ENCODE measurements at regions not wholly inside any gene's neighbourhood (a gene's known extent, or its start where the extent isn't known, plus 50 kb on each side); places are given as distances from the start of the nearest gene placed in this dataset.

DNA sequence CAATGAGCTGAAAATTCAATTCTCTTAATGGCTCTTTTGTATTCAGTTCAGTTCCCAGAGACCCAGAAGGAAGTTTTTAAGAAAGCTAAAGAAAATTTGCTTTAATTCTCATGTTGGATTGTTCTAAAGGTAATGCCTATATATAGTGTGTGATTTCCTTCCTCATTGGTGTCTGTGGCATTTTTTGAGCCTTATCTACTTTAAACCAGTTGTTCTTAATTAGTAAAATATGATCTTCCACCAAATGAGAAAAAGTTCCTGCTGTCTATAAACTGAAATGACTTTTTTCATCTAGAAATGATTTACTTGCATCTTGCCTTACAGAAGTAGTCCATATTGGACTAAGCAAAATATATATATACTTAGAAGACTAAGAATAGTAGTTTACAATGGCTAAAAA lies 622.1 kb upstream of the KIRREL3 start:
- no peak for DNase-seq (ENCODE audit: low read depth in 1 of 2, low spot score in 1 of 2)

- no peak for DNase-seq (ENCODE audit: low read depth in 1 of 2, low spot score in 1 of 2)
These were observed 620.1 kb upstream of the KIRREL3 start for GRCh38 chr11:127620671-127621070.

- no peak for DNase-seq (ENCODE audit: low read depth in 1 of 2, low spot score in 1 of 2)
These were observed 619.4 kb upstream of the KIRREL3 start for GRCh38 chr11:127619946-127620345.

DNA sequence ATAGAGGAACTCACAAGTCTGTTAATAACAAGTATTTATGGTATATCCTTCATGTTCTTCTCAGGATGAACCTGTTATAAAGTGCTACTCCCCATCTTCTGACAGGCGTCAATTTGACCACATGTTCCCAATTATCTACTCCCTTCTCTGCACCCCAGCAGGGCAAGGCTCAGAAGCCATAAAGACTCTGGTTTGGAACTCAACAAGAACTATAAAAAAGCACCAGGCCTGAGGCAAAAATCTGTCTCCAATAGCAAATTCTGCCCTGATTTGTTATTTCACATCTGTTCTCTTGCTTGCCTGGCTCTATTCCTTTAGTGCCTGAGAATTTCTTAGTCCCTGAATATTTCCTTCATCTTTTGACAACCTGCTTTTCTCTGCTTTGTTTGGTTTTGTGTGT lies 618.2 kb upstream of the KIRREL3 start:
- DNase-seq (ENCODE audit: low read depth in 1 of 2, low spot score in 1 of 2): no peak

DNA sequence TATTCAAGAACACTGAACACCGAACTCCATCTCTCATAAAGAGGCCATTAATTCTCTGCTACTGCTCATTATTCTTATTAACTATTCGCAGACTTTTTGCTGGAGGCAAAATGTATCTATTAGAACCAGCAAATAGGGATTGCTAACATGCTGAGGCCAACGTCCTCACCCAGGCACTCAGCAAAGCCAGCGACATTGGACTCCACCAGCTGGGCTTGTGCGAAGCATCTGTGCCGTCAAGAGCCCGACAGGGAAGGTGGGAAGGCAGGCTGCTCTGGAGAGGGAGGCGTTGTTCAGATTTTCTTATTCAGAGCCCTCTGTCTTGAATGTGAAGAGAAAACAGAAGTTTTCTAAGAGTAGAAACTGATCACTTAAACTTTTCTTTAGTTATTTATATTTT lies 615.6 kb upstream of the KIRREL3 start:
- DNase-seq (ENCODE audit: low read depth in 1 of 2, low spot score in 1 of 2): no peak

DNA sequence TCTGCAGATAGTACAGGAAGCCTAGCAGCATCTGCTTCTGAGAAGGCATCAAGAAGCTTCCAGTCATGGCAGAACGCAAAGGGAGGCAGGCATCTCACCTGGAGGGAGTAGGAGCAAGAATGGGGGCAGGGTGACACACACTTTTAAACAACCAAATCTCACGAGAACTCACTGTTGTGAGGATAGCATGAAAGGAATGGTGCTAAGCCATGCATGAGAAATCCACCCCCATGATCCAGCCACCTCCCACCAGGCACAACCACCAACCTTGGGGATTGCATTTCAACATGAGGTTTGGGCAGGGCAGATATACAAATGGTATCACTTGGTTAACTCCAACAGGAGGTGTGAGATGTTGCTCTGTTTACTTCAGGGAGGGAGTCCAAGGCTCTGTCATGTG lies 612.0 kb upstream of the KIRREL3 start:
- DNase-seq (ENCODE audit: low read depth in 1 of 2, low spot score in 1 of 2): no peak

GRCh38 chr11:127609025-127609773 lies 608.6 kb upstream of the KIRREL3 start:
- DNase-seq (ENCODE audit: low read depth in 1 of 2, low spot score in 1 of 2): no peak

DNA sequence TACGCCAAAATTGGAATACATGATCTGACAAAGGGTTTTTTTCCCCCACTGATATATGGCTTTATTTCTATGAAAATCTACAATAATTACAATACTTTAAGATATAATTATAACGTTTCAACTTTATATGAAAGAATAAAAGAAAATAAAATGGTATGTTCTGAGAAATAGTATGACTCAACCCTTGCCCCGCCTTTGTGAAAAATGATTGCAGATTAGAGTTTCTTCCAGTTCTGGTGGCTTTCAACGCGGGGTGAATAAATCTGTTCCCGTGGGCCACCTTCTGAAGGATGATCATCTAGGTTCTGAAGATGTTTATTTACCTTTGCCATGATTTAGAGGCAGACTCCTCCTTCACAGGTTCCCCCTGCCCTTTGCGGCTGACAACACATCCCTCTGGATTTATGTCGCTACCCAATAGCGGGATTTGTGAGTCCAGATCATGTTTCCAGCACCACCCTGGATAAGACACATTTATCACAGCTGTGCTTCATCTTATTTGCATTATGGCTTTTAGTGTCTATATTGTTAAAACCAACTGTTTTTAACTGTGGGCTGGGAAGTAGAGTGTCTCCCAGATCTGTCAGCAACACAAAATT lies 607.0 kb upstream of the KIRREL3 start:
- no peak for DNase-seq (ENCODE audit: low read depth in 1 of 2, low spot score in 1 of 2)

- no peak for DNase-seq (ENCODE audit: low read depth in 1 of 2, low spot score in 1 of 2)
These were observed 601.0 kb upstream of the KIRREL3 start for GRCh38 chr11:127601578-127601977.

- no peak for DNase-seq (ENCODE audit: low read depth in 1 of 2, low spot score in 1 of 2)
These were observed 600.1 kb upstream of the KIRREL3 start for GRCh38 chr11:127600674-127601073.

DNA sequence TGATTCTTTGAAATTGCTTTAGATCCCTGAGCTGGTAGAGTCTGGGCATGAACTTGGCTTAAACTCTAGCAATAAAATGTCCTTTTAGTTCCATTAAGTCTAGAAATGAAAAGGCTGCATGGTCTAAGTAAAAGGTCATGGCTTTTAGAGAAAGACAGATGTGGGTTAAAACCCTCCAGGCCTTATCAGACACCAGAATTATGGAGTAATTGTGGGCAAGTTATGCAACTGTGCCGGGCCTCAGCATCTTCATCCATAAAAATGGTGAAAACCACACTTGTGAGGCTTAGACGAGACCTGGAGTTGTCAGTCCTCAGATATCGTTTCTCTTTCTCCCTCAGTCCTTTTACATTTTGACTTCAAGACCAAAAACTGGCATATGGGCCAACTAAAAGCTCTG lies 597.9 kb upstream of the KIRREL3 start:
- no peak for DNase-seq (ENCODE audit: low read depth in 1 of 2, low spot score in 1 of 2)

- DNase-seq (ENCODE audit: low read depth in 1 of 2, low spot score in 1 of 2): no peak
These were observed 595.9 kb upstream of the KIRREL3 start for GRCh38 chr11:127596433-127596832.

- no peak for DNase-seq (ENCODE audit: low read depth in 1 of 2, low spot score in 1 of 2)
These were observed 591.8 kb upstream of the KIRREL3 start for GRCh38 chr11:127592371-127592770.

DNA sequence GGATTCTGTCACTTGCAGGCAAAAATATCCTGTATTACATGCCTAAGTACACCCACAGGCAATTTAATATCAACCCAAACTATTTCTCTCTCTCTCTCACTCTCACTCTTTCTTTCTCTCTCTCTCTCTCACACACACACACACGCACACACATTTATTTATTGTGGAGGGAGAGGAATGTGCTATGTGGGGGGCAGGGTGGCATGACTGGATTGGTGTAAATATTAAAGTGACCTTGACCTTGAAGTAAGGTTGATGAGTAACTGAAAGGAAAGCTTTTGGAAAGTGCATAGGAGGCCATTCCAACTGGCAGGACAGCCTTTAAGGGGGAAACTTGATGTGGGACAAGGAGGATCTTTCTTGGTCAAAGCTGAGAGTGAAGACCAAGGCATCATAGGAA lies 589.7 kb upstream of the KIRREL3 start:
- no peak for DNase-seq (ENCODE audit: low read depth in 1 of 2, low spot score in 1 of 2)

- DNase-seq (ENCODE audit: low read depth in 1 of 2, low spot score in 1 of 2): no peak
These were observed 587.9 kb upstream of the KIRREL3 start for GRCh38 chr11:127588431-127588830.

GRCh38 chr11:127587511-127587910 lies 586.9 kb upstream of the KIRREL3 start:
- no peak for DNase-seq (ENCODE audit: low read depth in 1 of 2, low spot score in 1 of 2)

- no peak for DNase-seq (ENCODE audit: low read depth in 1 of 2, low spot score in 1 of 2)
These were observed 575.6 kb upstream of the KIRREL3 start for GRCh38 chr11:127576210-127576609.

DNA sequence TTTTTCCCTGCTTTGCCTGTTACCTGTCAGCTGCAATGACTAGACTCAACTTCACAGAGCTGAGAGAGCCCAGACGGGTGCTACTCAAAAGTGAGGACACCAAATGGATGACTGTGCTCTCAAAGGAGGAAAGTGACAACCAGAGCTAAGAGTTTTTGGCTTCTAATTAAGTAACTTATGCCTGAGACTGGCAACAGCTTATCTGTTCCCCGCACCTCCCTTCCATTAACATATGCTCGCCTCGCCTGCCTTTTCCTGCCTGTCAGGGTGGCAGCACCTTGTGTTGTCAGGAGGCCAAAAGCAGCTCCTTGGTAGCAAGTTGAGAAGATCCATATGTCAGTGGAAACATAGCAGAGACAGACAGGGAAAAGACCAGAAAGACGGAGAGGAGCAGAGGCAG lies 573.9 kb upstream of the KIRREL3 start:
- DNase-seq (ENCODE audit: low read depth in 1 of 2, low spot score in 1 of 2): no peak

GRCh38 chr11:127568891-127569290 lies 568.3 kb upstream of the KIRREL3 start:
- DNase-seq (ENCODE audit: low read depth in 1 of 2, low spot score in 1 of 2): no peak

GRCh38 chr11:127567237-127567932 lies 566.8 kb upstream of the KIRREL3 start:
- DNase-seq (ENCODE audit: low read depth in 1 of 2, low spot score in 1 of 2): no peak

DNA sequence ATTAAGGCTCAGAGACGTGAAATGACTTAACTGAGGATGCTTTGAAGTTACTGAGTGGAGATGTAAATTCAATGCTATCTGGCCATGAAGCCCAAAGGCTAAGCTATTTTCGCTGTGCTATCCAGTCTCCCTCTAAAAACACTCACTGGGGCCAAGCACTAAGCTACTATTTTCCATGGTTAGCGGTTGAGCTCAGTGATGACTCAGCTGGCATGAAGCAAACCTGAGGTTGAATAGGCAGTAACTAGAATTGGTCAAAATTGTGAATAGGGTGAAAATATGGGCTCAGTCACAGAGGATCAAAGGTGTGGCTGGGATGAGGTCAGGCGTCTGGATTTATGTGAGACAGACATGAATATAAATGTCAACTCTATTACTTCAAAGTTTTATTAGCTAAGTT lies 564.2 kb upstream of the KIRREL3 start:
- DNase-seq (ENCODE audit: low read depth in 1 of 2, low spot score in 1 of 2): no peak

GRCh38 chr11:127559978-127560377 lies 559.4 kb upstream of the KIRREL3 start:
- DNase-seq (ENCODE audit: low read depth in 1 of 2, low spot score in 1 of 2): no peak

Measured in stimulated activated CD4-positive, alpha-beta T cell treated with anti-CD3 and anti-CD28 coated beads, Interleukin-15, amount 100 ng/mL, for 1 hour (primary cell).